Left cardiac atrium (tissue), 4 donors: ENCODE measurements at regions not wholly inside any gene's neighbourhood (a gene's known extent, or its start where the extent isn't known, plus 50 kb on each side); places are given as distances from the start of the nearest gene placed in this dataset.

Experiments
- ATAC-seq, 2 donors: fragments of 200-7000 bp; cut with Tn5 transposase; one replicate each; pipeline ENCODE4 v1.9.1; 2020; ENCODE audit warnings: mild to moderate bottlenecking in 2 of 2, moderate library complexity in 2 of 2
- DNase-seq: peaks from one replicate; pipeline ENCODE4 v3.0.0-alpha.2; 2020
- intact Hi-C, 2 donors: fragments of 100-400 bp; cut with DNase I; formaldehyde crosslinking; loops; one replicate each; pipeline versions ENCODE4 v1.14.1 to v1.15.1; 2022 to 2023
- donor health status: DM: no; HTN: yes; CAD: no.
- donor health status: DM: no; HTN: yes; CAD: no; lungs with severe emphysema.
- donor health status: DM: yes; HTN: yes; CAD: no.
- donor health status: Dilated cardiomyopathy.

- no peak for DNase-seq
- intact Hi-C loops: no loop called here
- ATAC-seq: no peak
Observed at GRCh38 chr11:110786226-110786902, 74.1 kb upstream of the ARHGAP20 start.

GRCh38 chr11:110785398-110785797 is 73.2 kb upstream of the ARHGAP20 start:
- no peak for DNase-seq
- ATAC-seq: no peak
- intact Hi-C loops: no loop called here

GRCh38 chr11:110782616-110783015 is 70.4 kb upstream of the ARHGAP20 start:
- intact Hi-C loops: no loop called here
- no peak for DNase-seq
- no peak for ATAC-seq

- intact Hi-C loops: no loop called here
- DNase-seq (no peak), ATAC-seq (no peak)
Observed at GRCh38 chr11:110779108-110779507, 66.9 kb upstream of the ARHGAP20 start.

GRCh38 chr11:110778343-110778742 is 66.1 kb upstream of the ARHGAP20 start:
- intact Hi-C loops: no loop called here
- DNase-seq: no peak
- ATAC-seq: no peak

GRCh38 chr11:110777775-110778174 is 65.5 kb upstream of the ARHGAP20 start:
- peak; percentile 39 for DNase-seq
- ATAC-seq: peak; percentile 34 to 55
- intact Hi-C loops: no loop called here

GRCh38 chr11:110776081-110776480 is 63.8 kb upstream of the ARHGAP20 start:
- DNase-seq: no peak
- no peak for ATAC-seq
- intact Hi-C loops: no loop called here

GRCh38 chr11:110774138-110775014 is 62.1 kb upstream of the ARHGAP20 start:
- DNase-seq: no peak
- intact Hi-C loops: no loop called here
- no peak for ATAC-seq

- intact Hi-C loops: no loop called here
- ATAC-seq (no peak), DNase-seq (no peak)
Observed at GRCh38 chr11:110773442-110773841, 61.2 kb upstream of the ARHGAP20 start.

- intact Hi-C loops: no loop called here
- ATAC-seq: no peak
Observed at GRCh38 chr11:110772863-110773262, 60.6 kb upstream of the ARHGAP20 start.

GRCh38 chr11:110766316-110766715 is 54.1 kb upstream of the ARHGAP20 start:
- intact Hi-C loops: no loop called here
- DNase-seq: no peak
- ATAC-seq: no peak

More at GRCh38 chr11:110772863-110773262, 60.6 kb upstream of the ARHGAP20 start:
- no peak for DNase-seq

GRCh38 chr11:110764485-110764884 is 52.2 kb upstream of the ARHGAP20 start:
- ATAC-seq (no peak), DNase-seq (no peak)
- intact Hi-C loops: no loop called here

GRCh38 chr11:110763249-110764011 is 51.2 kb upstream of the ARHGAP20 start:
- DNase-seq (no peak), ATAC-seq (peak in 1 of 2 donors; percentile 27)
- intact Hi-C loops: no loop called here

- ATAC-seq (no peak), DNase-seq (no peak)
- intact Hi-C loops: no loop called here
Observed at GRCh38 chr11:110762590-110762989, 50.4 kb upstream of the ARHGAP20 start.
